ENCODE measurements at regions not wholly inside any gene's neighbourhood (a gene's known extent, or its start where the extent isn't known, plus 50 kb on each side); places are given as distances from the start of the nearest gene placed in this dataset.

DNA sequence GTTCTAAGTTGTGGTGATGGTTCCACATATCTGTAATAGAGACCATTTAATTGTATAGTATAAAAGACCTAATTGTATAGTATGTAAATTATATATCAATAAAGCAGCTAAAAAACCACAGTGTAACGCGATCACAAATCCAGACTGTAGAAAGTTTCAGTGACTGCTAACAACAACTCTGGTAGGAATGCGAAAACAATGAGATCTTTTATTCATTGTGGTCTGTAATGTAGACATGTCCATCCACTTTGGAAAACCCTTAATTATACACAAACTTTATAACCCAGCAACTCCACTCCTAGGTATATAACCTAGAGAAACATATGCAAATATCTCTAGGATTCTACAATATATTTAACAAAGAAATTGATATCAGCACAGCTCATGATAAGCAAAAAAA, 549.5 kb downstream of the SLITRK1 start:
- WGBS (ENCODE audit: insufficient coverage), result no CpG with 5 or more reads among the region's 3 CpGs
- no peak overlapping the region for H3K4me3 Mint-ChIP-seq
- no peaks in the 10 kb centered on the region for H3K27me3 Mint-ChIP-seq
- no peak overlapping the region for H3K4me3 ChIP-seq (ENCODE audit: control insufficient read depth in 1 of 2, extremely low read depth in 1 of 2, low read length in 1 of 2)
- no peak overlapping the region for H3K27ac Mint-ChIP-seq
- no peaks in the 10 kb centered on the region for H3K9me3 ChIP-seq
- H3K27ac ChIP-seq (ENCODE audit: low read length), result no peak overlapping the region
- no peak for DNase-seq
- peaks cover 8 to 20% (median 19%) of the 10 kb centered on the region in 3 donors for H3K9me3 Mint-ChIP-seq
- no peaks in the 10 kb centered on the region for H3K4me1 ChIP-seq (ENCODE audit: control insufficient read depth in 1 of 2, extremely low read depth in 1 of 2, insufficient read depth in 2 of 2, low read length in 2 of 2)
- H3K4me1 Mint-ChIP-seq, result no peaks in the 10 kb centered on the region
- no peak for ATAC-seq (replicated peaks in 1 of 4)
- ChIA-PET POLR2A (interaction anchor here in 1 of 2 donors (0.7 kb wide), 1 partner anchor 252 kb away, joined by 4 read pairs; no protein-coding TSS in a partner anchor), CTCF (no interaction called here)
- no peaks in the 10 kb centered on the region for H3K36me3 Mint-ChIP-seq
- no peaks in the 10 kb centered on the region for H3K36me3 ChIP-seq (ENCODE audit: control insufficient read depth in 2 of 2, extremely low read depth in 1 of 2, insufficient read depth in 1 of 2, low read length in 1 of 2)
- H3K27me3 ChIP-seq (replicated peaks in 1 of 2; ENCODE audit: control insufficient read depth in 2 of 2, extremely low read depth in 1 of 2, insufficient read depth in 2 of 2, low read length in 1 of 2), result no peaks in the 10 kb centered on the region

DNA sequence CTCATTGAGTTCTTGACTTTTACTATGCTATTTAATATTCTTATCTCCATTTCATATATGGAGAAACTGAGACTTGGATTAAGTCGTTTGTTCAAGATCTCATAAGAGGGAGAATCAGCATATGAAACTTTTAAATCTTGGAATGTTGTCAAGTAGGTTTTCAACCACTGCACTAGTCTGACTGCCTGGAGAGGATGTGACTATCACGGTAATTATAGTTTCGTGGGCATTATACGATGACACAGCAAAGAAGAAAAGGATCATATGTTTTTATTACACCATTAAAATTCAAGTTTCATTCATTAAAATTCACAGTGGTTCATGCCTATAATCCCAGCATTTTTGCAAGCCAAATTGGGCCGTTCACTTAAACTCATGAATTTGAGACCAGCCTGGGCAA, 555.2 kb downstream of the SLITRK1 start:
- no peak overlapping the region for H3K4me3 Mint-ChIP-seq
- Histone ChIP-seq H3K4me3 (ENCODE audit: control insufficient read depth in 1 of 2, extremely low read depth in 1 of 2, low read length in 1 of 2) (no peak overlapping the region), H3K4me1 (ENCODE audit: control insufficient read depth in 1 of 2, extremely low read depth in 1 of 2, insufficient read depth in 2 of 2, low read length in 2 of 2) (no peaks in the 10 kb centered on the region), H3K9me3 (no peaks in the 10 kb centered on the region), H3K27me3 (replicated peaks in 1 of 2; ENCODE audit: control insufficient read depth in 2 of 2, extremely low read depth in 1 of 2, insufficient read depth in 2 of 2, low read length in 1 of 2) (no peaks in the 10 kb centered on the region), H3K36me3 (ENCODE audit: control insufficient read depth in 2 of 2, extremely low read depth in 1 of 2, insufficient read depth in 1 of 2, low read length in 1 of 2) (no peaks in the 10 kb centered on the region), H3K27ac (ENCODE audit: low read length) (no peak overlapping the region)
- WGBS (ENCODE audit: insufficient coverage), result 80% methylated on average over 1 of the region's 5 CpGs
- H3K27ac Mint-ChIP-seq, result no peak overlapping the region
- ChIA-PET CTCF (no interaction called here), POLR2A (no interaction called here)
- no peaks in the 10 kb centered on the region for H3K27me3 Mint-ChIP-seq
- H3K9me3 Mint-ChIP-seq, result peaks cover 6 to 27% (median 16%) of the 10 kb centered on the region in 3 donors
- no peaks in the 10 kb centered on the region for H3K36me3 Mint-ChIP-seq
- no peaks in the 10 kb centered on the region for H3K4me1 Mint-ChIP-seq
- DNase-seq (no peak), ATAC-seq (replicated peaks in 1 of 4) (no peak)

DNA sequence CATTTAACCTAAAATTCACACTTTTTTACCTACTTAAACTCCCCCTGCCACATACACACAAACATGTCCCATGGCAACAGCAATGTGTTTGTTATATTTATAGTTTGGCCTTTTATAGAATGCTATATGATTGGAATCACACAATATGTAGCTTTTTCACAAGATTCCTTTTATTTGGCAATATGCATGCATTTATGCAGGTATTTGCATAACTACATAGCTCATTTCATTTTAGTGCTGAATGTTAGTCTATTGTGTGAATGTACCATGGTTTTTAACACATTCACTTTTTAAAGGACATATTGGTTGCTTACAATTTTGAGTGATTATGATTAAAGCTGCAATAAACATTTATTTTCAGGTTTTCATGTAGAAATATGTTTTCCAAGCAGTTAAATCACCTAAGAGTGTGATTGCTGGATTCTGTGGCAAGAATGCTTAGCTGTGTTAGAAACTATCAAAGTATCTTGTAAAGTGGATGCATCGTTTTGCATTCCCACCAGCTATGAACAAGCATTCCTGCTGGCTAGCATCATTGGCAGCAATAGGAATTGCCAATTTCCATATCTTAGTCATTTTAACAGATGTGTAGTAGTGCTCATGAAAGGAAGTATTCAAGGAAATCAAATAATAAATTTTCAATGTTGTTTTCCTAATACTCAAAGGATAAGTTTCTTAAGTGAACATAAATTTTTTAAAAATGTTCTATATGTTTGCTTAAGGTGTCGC, 557.0 kb downstream of the SLITRK1 start:
- no peaks in the 10 kb centered on the region for H3K4me1 ChIP-seq (ENCODE audit: control insufficient read depth in 1 of 2, extremely low read depth in 1 of 2, insufficient read depth in 2 of 2, low read length in 2 of 2)
- POLR2A ChIA-PET, result no interaction called here
- H3K27ac ChIP-seq (ENCODE audit: low read length), result no peak overlapping the region
- Mint-ChIP-seq H3K27ac (no peak overlapping the region), H3K9me3 (peaks cover 3 to 23% (median 14%) of the 10 kb centered on the region in 3 donors), H3K4me3 (no peak overlapping the region), H3K4me1 (no peaks in the 10 kb centered on the region), H3K36me3 (no peaks in the 10 kb centered on the region), H3K27me3 (no peaks in the 10 kb centered on the region)
- ATAC-seq (replicated peaks in 1 of 4) (no peak), DNase-seq (no peak)
- H3K36me3 ChIP-seq (ENCODE audit: control insufficient read depth in 2 of 2, extremely low read depth in 1 of 2, insufficient read depth in 1 of 2, low read length in 1 of 2), result no peaks in the 10 kb centered on the region
- H3K9me3 ChIP-seq, result no peaks in the 10 kb centered on the region
- H3K27me3 ChIP-seq (replicated peaks in 1 of 2; ENCODE audit: control insufficient read depth in 2 of 2, extremely low read depth in 1 of 2, insufficient read depth in 2 of 2, low read length in 1 of 2), result no peaks in the 10 kb centered on the region
- WGBS (ENCODE audit: insufficient coverage), result no CpG with 5 or more reads among the region's 2 CpGs
- H3K4me3 ChIP-seq (ENCODE audit: control insufficient read depth in 1 of 2, extremely low read depth in 1 of 2, low read length in 1 of 2), result no peak overlapping the region
- CTCF ChIA-PET, result no interaction called here

GRCh38 chr13:83311886-83312577, 570.2 kb downstream of the SLITRK1 start:
- no peak for DNase-seq
- Histone ChIP-seq H3K27me3 (replicated peaks in 1 of 2; ENCODE audit: control insufficient read depth in 2 of 2, extremely low read depth in 1 of 2, insufficient read depth in 2 of 2, low read length in 1 of 2) (no peaks in the 10 kb centered on the region), H3K27ac (ENCODE audit: low read length) (no peak overlapping the region), H3K4me3 (ENCODE audit: control insufficient read depth in 1 of 2, extremely low read depth in 1 of 2, low read length in 1 of 2) (no peak overlapping the region), H3K9me3 (no peaks in the 10 kb centered on the region), H3K4me1 (ENCODE audit: control insufficient read depth in 1 of 2, extremely low read depth in 1 of 2, insufficient read depth in 2 of 2, low read length in 2 of 2) (no peaks in the 10 kb centered on the region), H3K36me3 (ENCODE audit: control insufficient read depth in 2 of 2, extremely low read depth in 1 of 2, insufficient read depth in 1 of 2, low read length in 1 of 2) (no peaks in the 10 kb centered on the region)
- POLR2A ChIA-PET, result no interaction called here
- no CpG with 5 or more reads among the region's 2 CpGs for WGBS (ENCODE audit: insufficient coverage)
- Mint-ChIP-seq H3K4me1 (no peaks in the 10 kb centered on the region), H3K27ac (no peak overlapping the region), H3K9me3 (peaks cover 0 to 10% (median 5%) of the 10 kb centered on the region in 3 donors), H3K27me3 (no peaks in the 10 kb centered on the region), H3K36me3 (no peaks in the 10 kb centered on the region), H3K4me3 (no peak overlapping the region)
- CTCF ChIA-PET, result no interaction called here
- ATAC-seq (replicated peaks in 1 of 4), result no peak

DNA sequence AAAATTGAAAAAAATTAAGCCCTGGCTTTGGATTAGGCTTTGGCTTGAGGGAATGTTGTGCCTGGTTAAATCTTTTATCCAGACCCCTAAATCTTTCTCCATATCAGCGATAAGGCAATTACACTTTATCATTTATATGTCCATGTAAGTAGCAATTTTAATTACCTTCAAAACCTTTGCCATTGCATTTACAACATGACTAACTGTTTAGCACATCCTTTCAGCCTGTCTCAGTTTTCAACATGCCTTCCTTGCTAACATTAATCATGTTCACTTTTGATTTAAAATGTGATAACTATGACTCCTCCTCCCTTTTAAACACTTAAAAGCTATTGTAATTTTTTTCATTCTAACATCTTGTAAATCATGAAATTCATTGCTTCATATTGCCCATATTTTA, 583.7 kb downstream of the SLITRK1 start:
- no CpG with 5 or more reads among the region's 1 CpG for WGBS (ENCODE audit: insufficient coverage)

GRCh38 chr13:83297586-83298290, 584.5 kb downstream of the SLITRK1 start:
- H3K27me3 Mint-ChIP-seq, result no peaks in the 10 kb centered on the region
- peaks cover 15 to 24% (median 17%) of the 10 kb centered on the region in 3 donors for H3K9me3 Mint-ChIP-seq
- no peak overlapping the region for H3K4me3 Mint-ChIP-seq
- Histone ChIP-seq H3K27me3 (replicated peaks in 1 of 2; ENCODE audit: control insufficient read depth in 2 of 2, extremely low read depth in 1 of 2, insufficient read depth in 2 of 2, low read length in 1 of 2) (no peaks in the 10 kb centered on the region), H3K36me3 (ENCODE audit: control insufficient read depth in 2 of 2, extremely low read depth in 1 of 2, insufficient read depth in 1 of 2, low read length in 1 of 2) (no peaks in the 10 kb centered on the region), H3K27ac (ENCODE audit: low read length) (no peak overlapping the region), H3K4me3 (ENCODE audit: control insufficient read depth in 1 of 2, extremely low read depth in 1 of 2, low read length in 1 of 2) (no peak overlapping the region), H3K9me3 (no peaks in the 10 kb centered on the region), H3K4me1 (ENCODE audit: control insufficient read depth in 1 of 2, extremely low read depth in 1 of 2, insufficient read depth in 2 of 2, low read length in 2 of 2) (no peaks in the 10 kb centered on the region)
- DNase-seq (no peak), ATAC-seq (replicated peaks in 1 of 4) (no peak)
- H3K27ac Mint-ChIP-seq, result no peak overlapping the region
- ChIA-PET CTCF (interaction anchor here in 1 of 2 donors (0.6 kb wide), 1 partner anchor 66 kb away, joined by 3 read pairs; no protein-coding TSS in a partner anchor), POLR2A (no interaction called here)
- H3K36me3 Mint-ChIP-seq, result no peaks in the 10 kb centered on the region
- no peaks in the 10 kb centered on the region for H3K4me1 Mint-ChIP-seq
- no CpG with 5 or more reads among the region's 8 CpGs for WGBS (ENCODE audit: insufficient coverage)

More for the DNA sequence above, 583.7 kb downstream of the SLITRK1 start:
- no peak overlapping the region for H3K4me3 Mint-ChIP-seq
- ChIA-PET CTCF (no interaction called here), POLR2A (no interaction called here)
- H3K36me3 Mint-ChIP-seq, result no peaks in the 10 kb centered on the region
- H3K27ac Mint-ChIP-seq, result no peak overlapping the region
- DNase-seq, result no peak
- no peaks in the 10 kb centered on the region for H3K4me1 ChIP-seq (ENCODE audit: control insufficient read depth in 1 of 2, extremely low read depth in 1 of 2, insufficient read depth in 2 of 2, low read length in 2 of 2)
- no peaks in the 10 kb centered on the region for H3K27me3 ChIP-seq (replicated peaks in 1 of 2; ENCODE audit: control insufficient read depth in 2 of 2, extremely low read depth in 1 of 2, insufficient read depth in 2 of 2, low read length in 1 of 2)
- H3K9me3 ChIP-seq, result no peaks in the 10 kb centered on the region
- H3K4me3 ChIP-seq (ENCODE audit: control insufficient read depth in 1 of 2, extremely low read depth in 1 of 2, low read length in 1 of 2), result no peak overlapping the region
- H3K27ac ChIP-seq (ENCODE audit: low read length), result no peak overlapping the region
- no peaks in the 10 kb centered on the region for H3K27me3 Mint-ChIP-seq
- no peaks in the 10 kb centered on the region for H3K4me1 Mint-ChIP-seq
- no peaks in the 10 kb centered on the region for H3K36me3 ChIP-seq (ENCODE audit: control insufficient read depth in 2 of 2, extremely low read depth in 1 of 2, insufficient read depth in 1 of 2, low read length in 1 of 2)
- peaks cover 9 to 18% (median 11%) of the 10 kb centered on the region in 3 donors for H3K9me3 Mint-ChIP-seq
- ATAC-seq (replicated peaks in 1 of 4), result no peak
